HepG2 (cell line): ENCODE measurements at regions not wholly inside any gene's neighbourhood (a gene's known extent, or its start where the extent isn't known, plus 50 kb on each side); places are given as distances from the start of the nearest gene placed in this dataset.

ENCODE experiments used
- ATAC-seq: fragments of 200-7000 bp; cut with Tn5 transposase; 3 replicates; pipeline ENCODE4 v1.9.1; 2020; ENCODE audit warnings: mild to moderate bottlenecking, moderate library complexity
- BruUV-seq: library from RNA; stranded (reverse); fragments of 400-500 nt; replicated peaks from 2 replicates; lab custom pipeline; 2021; lab: Mats Ljungman, UMichigan
- CTCF ChIA-PET: fragments of 300-600 bp; formaldehyde crosslinking; extraction: SDS; loops from one replicate; lab custom pipeline; 2021; ENCODE audit warnings: low total read pairs, inconsistent platforms, low intra/inter-chr PET ratio; lab: Yijun Ruan, JAX
- POLR2A ChIA-PET: fragments of 350-600 bp; sonication (Branson Sonifier 250); formaldehyde crosslinking; loops from one replicate; lab custom pipeline; 2020; ENCODE audit warnings: antibody characterized with exemption, inconsistent platforms; lab: Yijun Ruan, JAX
- DNase-seq: peaks from one replicate; pipeline ENCODE4 v3.0.0-alpha.2; 2015; ENCODE audit warnings: low spot score
- FAIRE-seq: peaks from 3 replicates; lab custom pipeline; 2011; peaks lifted over from hg19 to GRCh38; lab: Jason Lieb, UNC
- H2AFZ ChIP-seq: one replicate; pipeline ENCODE4 v1.6.1; 2011; ENCODE audit warnings: low read length, inconsistent platforms
- H3K27ac ChIP-seq: fragments of 300-600 bp; 3 replicates; pipeline ENCODE4 v1.8.0; 2011; ENCODE audit warnings: mixed run types, mild to moderate bottlenecking, mixed read lengths, low read length, inconsistent platforms; ENCODE audit not compliant: insufficient read depth; ENCODE audit errors: extremely low read length
- H3K27me3 ChIP-seq, 2 experiments: fragments of 200-600 bp in 1 of 2; 2 replicates in 1 of 2; 3 replicates in 1 of 2; pipeline versions ENCODE4 v1.6.0 to v1.8.0; 2011; ENCODE audit warnings: low read length in 2 of 2, mild to moderate bottlenecking in 2 of 2, moderate library complexity in 2 of 2, inconsistent platforms in 1 of 2; ENCODE audit not compliant: insufficient read depth in 2 of 2, control insufficient read depth in 1 of 2
- H3K36me3 ChIP-seq, 2 experiments: fragments of 200-600 bp in 1 of 2; replicated peaks in 1 of 2; 2 replicates in 1 of 2; 3 replicates in 1 of 2; pipeline versions ENCODE4 v1.5.1 to v1.8.0; 2011; ENCODE audit warnings: low read length in 2 of 2, inconsistent platforms in 1 of 2; ENCODE audit not compliant: insufficient read depth in 2 of 2, control insufficient read depth in 1 of 2
- H3K4me1 ChIP-seq: 2 replicates; pipeline ENCODE4 v1.5.1; 2012; ENCODE audit warnings: low read length, inconsistent platforms; ENCODE audit not compliant: insufficient read depth
- H3K4me2 ChIP-seq: 2 replicates; pipeline ENCODE4 v1.6.0; 2011; ENCODE audit warnings: low read depth, low read length, inconsistent platforms
- H3K4me3 ChIP-seq, 3 experiments: fragments of 200-600 bp in 1 of 3; sonication (generic), shearing (Covaris generic) in 1 of 3; replicated peaks in 1 of 3; 2 replicates each; pipeline ENCODE4 v1.5.1; 2011 to 2016; ENCODE audit warnings: low read length in 3 of 3, inconsistent platforms in 2 of 3, low read depth in 2 of 3, mild to moderate bottlenecking in 2 of 3, control low read depth in 1 of 3, mixed read lengths in 1 of 3; ENCODE audit not compliant: insufficient read depth in 1 of 3
- H3K79me2 ChIP-seq: one replicate; pipeline ENCODE4 v1.6.1; 2011; ENCODE audit warnings: low read length, inconsistent platforms; ENCODE audit not compliant: insufficient read depth
- H3K9ac ChIP-seq: 2 replicates; pipeline ENCODE4 v1.6.0; 2011; ENCODE audit warnings: mild to moderate bottlenecking, low read depth, low read length, inconsistent platforms; ENCODE audit not compliant: insufficient read depth
- H3K9me3 ChIP-seq: 2 replicates; pipeline ENCODE4 v1.5.1; 2012; ENCODE audit warnings: mild to moderate bottlenecking, low read length
- H4K20me1 ChIP-seq: 2 replicates; pipeline ENCODE4 v1.6.0; 2011; ENCODE audit warnings: inconsistent platforms, mild to moderate bottlenecking, low read length, moderate library complexity; ENCODE audit not compliant: insufficient read depth
- AGO2 ChIP-seq: fragments of 200-400 bp; formaldehyde crosslinking; optimal IDR thresholded peaks from 2 replicates; pipeline ENCODE3; 2017; ENCODE audit warnings: mild to moderate bottlenecking, low read depth, low read length, moderate library complexity
- ARID2 ChIP-seq: sonication (generic); formaldehyde crosslinking; IDR thresholded peaks from 2 replicates; pipeline ENCODE4 v1.8.1; 2022; ENCODE audit warnings: mild to moderate bottlenecking, missing genetic modification reagents, borderline replicate concordance
- BRD4 ChIP-seq: sonication (generic); formaldehyde crosslinking; IDR thresholded peaks from 2 replicates; pipeline ENCODE4 v1.4.0; 2020; ENCODE audit warnings: missing genetic modification reagents
- E2F2 ChIP-seq: sonication (generic); formaldehyde crosslinking; IDR thresholded peaks from 2 replicates; pipeline ENCODE4 v1.4.0; 2020; ENCODE audit warnings: missing genetic modification reagents, borderline replicate concordance
- HMGA1 ChIP-seq: sonication (generic); formaldehyde crosslinking; conservative IDR thresholded peaks from 2 replicates; pipeline ENCODE4 v1.4.0; 2020; ENCODE audit warnings: missing genetic modification reagents
- KDM2A ChIP-seq: sonication (generic); formaldehyde crosslinking; IDR thresholded peaks from 2 replicates; pipeline ENCODE4 v1.4.0; 2020; ENCODE audit warnings: low read depth, missing genetic modification reagents, borderline replicate concordance
- MXD4 ChIP-seq: IDR thresholded peaks from 2 replicates; pipeline ENCODE4 v1.6.1; 2016; ENCODE audit warnings: mild to moderate bottlenecking, missing biosample characterization, missing genetic modification reagents
- SNAPC2 ChIP-seq: sonication (generic); formaldehyde crosslinking; IDR thresholded peaks from 2 replicates; pipeline ENCODE4 v1.8.1; 2022; ENCODE audit warnings: mild to moderate bottlenecking, missing genetic modification reagents
- ZBTB25 ChIP-seq: IDR thresholded peaks from 2 replicates; pipeline ENCODE4 v1.6.1; 2018; ENCODE audit warnings: missing genetic modification reagents
- ZNF44 ChIP-seq: sonication (generic); formaldehyde crosslinking; IDR thresholded peaks from 2 replicates; pipeline ENCODE4 v1.5.1; 2020; ENCODE audit warnings: mild to moderate bottlenecking, missing genetic modification reagents
- ZNF512B ChIP-seq: sonication (generic); formaldehyde crosslinking; IDR thresholded peaks from 2 replicates; pipeline ENCODE4 v1.5.1; 2020; ENCODE audit warnings: missing genetic modification reagents, mild to moderate bottlenecking, borderline replicate concordance
- ZSCAN30 ChIP-seq: sonication (generic); formaldehyde crosslinking; IDR thresholded peaks from 2 replicates; pipeline ENCODE4 v1.5.0; 2020; ENCODE audit warnings: mild to moderate bottlenecking, missing genetic modification reagents
- WGBS: methylation state at CpG from one replicate; pipeline ENCODE4 v1.1.6; 2017; ENCODE audit warnings: low lambda C conversion rate; 5-methylcytosine and 5-hydroxymethylcytosine counted together
- in situ Hi-C: cut with HindIII; loops from 2 replicates; pipeline ENCODE4 v1.10.0; 2017; ENCODE audit warnings: low pct_unique_long_range_greater_than_20kb; ENCODE audit not compliant: extremely low pct_ligation_motif_present
- intact Hi-C: fragments of 100-400 bp; cut with micrococcal nuclease; formaldehyde crosslinking; loops from one replicate; pipeline ENCODE4 v1.10.0; 2022; ENCODE audit not compliant: unreplicated experiment
- TF ChIP-seq, protein P1 (sequence below): sonication (generic); formaldehyde crosslinking; conservative IDR thresholded peaks from 2 replicates; pipeline ENCODE4 v1.4.0; 2020; ENCODE audit warnings: missing genetic modification reagents

- no peak overlapping the region for H3K4me2 ChIP-seq
- H3K79me2 ChIP-seq, result no peaks in the 10 kb centered on the region
- ATAC-seq (no peak), DNase-seq (no peak), FAIRE-seq (no peak)
- H3K36me3 ChIP-seq, result no peaks in the 10 kb centered on the region
- no peaks in the 10 kb centered on the region for H4K20me1 ChIP-seq
- no peaks in the 10 kb centered on the region for H3K27me3 ChIP-seq
- POLR2A ChIA-PET, result no interaction called here
- 2% methylated on average over 4 of the region's 4 CpGs for WGBS
- in situ Hi-C loops (no loop called here), intact Hi-C loops (no loop called here)
- H3K9ac ChIP-seq, result no peak overlapping the region
- no peak for TF ChIP-seq HMGA1
- TF ChIP-seq ZBTB25 (CRISPR knock-in tag), result no peak
- TF ChIP-seq, protein P1, sequence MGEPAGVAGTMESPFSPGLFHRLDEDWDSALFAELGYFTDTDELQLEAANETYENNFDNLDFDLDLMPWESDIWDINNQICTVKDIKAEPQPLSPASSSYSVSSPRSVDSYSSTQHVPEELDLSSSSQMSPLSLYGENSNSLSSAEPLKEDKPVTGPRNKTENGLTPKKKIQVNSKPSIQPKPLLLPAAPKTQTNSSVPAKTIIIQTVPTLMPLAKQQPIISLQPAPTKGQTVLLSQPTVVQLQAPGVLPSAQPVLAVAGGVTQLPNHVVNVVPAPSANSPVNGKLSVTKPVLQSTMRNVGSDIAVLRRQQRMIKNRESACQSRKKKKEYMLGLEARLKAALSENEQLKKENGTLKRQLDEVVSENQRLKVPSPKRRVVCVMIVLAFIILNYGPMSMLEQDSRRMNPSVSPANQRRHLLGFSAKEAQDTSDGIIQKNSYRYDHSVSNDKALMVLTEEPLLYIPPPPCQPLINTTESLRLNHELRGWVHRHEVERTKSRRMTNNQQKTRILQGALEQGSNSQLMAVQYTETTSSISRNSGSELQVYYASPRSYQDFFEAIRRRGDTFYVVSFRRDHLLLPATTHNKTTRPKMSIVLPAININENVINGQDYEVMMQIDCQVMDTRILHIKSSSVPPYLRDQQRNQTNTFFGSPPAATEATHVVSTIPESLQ (CRISPR knock-in tag), result no peak
- no peak for TF ChIP-seq AGO2
- no peak for TF ChIP-seq ZNF44
- no peak for TF ChIP-seq E2F2 (CRISPR knock-in tag)
- no peak for TF ChIP-seq ZNF512B (CRISPR knock-in tag)
- no peak for TF ChIP-seq KDM2A
- no peak for TF ChIP-seq ZSCAN30 (CRISPR knock-in tag)
- TF ChIP-seq BRD4, result no peak
- TF ChIP-seq SNAPC2 (CRISPR knock-in tag), result no peak
- no peak for TF ChIP-seq MXD4
- no peak for TF ChIP-seq ARID2 (CRISPR knock-in tag)
- CTCF ChIA-PET, result no interaction called here
- H3K9me3 ChIP-seq, result peaks cover 37% of the 10 kb centered on the region
- no TSS peak for BruUV-seq
- H3K4me1 ChIP-seq, result no peaks in the 10 kb centered on the region
- H3K27ac ChIP-seq, result no peak overlapping the region
- no peak overlapping the region for H3K4me3 ChIP-seq
- no peak overlapping the region for H2AFZ ChIP-seq
Measured at GRCh38 chr6:67458265-67458664, 1176.8 kb upstream of the ADGRB3 start.
